NCI-H2227 (cell line): ENCODE measurements at regions not wholly inside any gene's neighbourhood (a gene's known extent, or its start where the extent isn't known, plus 50 kb on each side); places are given as distances from the start of the nearest gene placed in this dataset.
"Not testable (repeated sequence)": the region's sequence is repeated elsewhere in the genome, so short reads cannot be mapped to it uniquely, and the experiment has no call there.

Experiments
- DNase-seq: peaks from one replicate; lab custom pipeline; 2025; ENCODE audit not compliant: unreplicated experiment; lab: John Stamatoyannopoulos, UW

DNA sequence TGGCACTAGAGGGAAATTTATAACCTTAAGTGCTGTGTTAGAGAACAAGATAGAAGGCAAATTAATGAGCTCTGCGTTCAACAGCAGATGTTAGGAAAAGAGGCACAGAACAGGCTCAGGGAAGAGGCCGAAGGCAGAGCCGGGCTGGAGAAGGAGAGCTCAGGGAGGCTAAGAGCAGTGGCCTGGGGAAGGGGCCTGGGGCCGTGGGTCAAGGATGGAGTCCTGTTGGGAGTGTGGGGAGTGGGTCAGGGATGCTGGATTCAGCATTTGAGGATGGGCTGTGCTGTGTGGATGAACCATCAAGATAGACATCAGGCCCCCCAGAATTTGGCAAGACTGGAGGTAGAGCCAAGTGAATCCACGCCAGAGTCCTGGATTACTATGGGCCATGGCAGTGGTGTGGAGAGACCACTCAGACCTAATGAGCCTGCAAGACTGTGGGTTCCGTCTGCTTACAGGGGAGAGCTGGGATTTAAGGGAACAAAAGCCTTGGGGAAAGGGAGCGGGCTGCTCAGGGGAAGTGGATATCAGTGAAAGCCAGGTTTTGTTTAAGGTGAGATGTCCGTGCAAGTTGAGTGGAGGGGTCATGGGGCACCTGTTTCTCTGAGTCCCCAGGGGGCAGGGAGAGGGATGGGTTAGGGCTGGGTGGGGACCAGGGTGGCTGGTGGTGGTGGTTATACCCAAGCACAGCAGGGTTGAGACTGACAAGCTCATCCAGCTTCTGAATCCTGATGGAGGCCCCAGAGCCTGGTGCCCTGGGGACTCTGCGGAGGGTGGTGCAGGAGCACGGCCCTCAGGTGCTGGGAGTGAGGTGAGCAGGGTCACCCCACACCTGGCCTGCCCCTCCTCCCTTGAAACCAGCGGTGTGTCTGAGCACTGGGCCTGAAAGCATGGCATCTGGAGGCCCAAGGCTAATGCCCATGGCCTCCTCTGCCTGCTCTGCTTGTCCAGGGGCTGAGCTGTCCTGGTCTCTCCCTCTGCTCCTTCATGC lies 101.7 kb downstream of the BMS1 start:
- DNase-seq: no peak

- DNase-seq: no peak
Observed at GRCh38 chr10:42885491-42886270, 103.1 kb downstream of the BMS1 start.

DNA sequence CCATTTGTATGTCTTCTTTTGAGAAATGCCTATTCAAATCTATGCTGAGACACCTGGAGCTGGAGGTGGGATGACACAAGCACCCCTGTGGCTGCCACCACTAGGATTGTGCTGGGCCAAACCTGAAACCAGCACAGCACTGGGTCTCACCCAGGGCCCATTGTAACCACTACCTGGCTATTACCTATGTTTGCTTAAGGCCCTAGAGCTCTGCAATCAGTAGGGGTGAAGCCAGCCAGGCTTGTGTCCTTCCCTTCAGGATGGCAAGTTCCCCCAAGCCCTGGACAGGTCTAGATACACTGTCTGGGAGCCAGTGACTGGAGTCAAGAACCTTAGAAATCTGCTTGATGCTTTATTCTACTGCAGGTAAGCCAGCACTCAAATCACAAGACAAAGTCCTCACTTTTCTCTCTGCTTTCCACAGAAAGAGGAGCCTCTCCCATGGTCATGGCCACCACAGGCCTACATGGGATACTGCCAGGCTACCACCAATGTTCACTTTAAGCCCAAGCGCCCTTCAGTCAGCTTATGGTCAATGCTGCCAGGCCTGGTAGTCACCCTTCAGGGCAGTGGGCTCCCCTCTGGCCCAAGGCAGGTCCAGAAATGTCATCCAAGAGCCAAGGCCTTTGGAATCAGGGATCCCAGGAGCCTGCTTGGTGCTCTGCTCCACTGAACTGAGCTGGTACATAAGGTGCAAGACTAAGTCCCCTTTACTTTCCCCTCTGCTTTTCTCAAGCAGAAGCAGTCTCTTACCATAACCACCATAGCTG lies 105.3 kb downstream of the BMS1 start:
- no peak for DNase-seq

- no peak for DNase-seq
Observed at GRCh38 chr10:42888504-42889095, 106.0 kb downstream of the BMS1 start.

DNA sequence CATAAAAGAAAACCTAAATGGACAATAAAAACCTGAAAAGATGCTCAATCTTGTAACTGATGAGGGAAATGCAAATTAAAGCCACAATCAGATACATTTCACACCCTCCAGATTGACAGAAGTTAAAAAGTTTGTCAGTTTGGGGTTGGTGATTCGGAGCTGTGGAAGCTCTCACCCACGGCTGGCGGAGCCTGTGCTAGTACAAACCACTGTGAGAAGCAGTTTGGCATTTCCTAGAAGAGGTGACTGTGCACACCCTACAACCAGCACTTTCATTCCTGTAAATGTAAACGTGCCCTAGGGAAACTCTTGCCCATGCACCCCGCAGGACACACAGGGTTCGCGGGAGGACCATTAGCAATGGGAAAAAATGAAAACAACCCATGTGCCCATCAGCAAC lies 114.1 kb downstream of the BMS1 start:
- DNase-seq: no peak

DNA sequence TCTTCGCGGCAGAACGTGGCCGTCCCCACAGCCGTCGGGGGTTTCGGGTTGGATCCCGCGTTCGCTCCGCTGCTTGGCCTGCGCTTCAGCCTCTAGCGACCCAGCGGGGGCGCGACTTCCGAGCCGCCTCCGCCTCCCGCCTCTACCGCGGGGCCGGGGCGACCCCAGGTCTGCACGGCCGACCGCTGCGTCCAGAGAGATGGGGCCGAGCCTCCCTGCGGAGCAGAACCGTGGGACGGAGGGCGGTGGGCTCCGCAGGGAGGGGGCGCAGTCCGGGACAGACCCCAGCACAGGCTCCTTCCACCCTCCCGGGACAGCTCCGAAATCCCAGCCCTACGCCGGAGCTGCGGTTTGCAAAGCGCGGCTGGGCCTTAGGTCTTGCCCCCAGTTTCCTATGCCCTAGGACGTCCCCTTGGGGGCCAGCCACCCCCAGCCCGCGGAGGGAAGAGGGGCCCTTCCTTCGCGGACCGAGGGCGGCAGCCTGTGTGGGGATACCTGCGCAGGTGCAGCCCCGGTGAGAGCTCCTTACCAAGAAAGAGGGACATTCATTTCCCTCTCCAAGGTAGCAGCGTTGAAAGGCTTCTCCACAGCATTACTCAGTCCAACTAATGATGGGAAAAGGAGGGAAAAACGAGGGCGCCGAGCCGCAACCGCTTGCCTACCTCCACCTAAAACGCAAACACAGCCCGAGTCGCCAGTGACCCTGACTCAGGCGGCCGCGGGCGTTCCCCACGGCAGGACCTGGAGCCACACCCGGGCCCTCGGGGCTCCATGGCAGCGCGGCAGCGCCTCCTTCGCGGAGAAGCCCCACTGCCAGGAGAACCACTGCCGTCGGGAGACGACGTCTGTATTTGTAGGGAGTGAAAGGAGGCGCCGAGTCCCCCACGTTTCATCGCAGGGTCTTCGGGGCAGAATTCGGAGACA lies 115.7 kb downstream of the BMS1 start:
- no peak for DNase-seq

DNA sequence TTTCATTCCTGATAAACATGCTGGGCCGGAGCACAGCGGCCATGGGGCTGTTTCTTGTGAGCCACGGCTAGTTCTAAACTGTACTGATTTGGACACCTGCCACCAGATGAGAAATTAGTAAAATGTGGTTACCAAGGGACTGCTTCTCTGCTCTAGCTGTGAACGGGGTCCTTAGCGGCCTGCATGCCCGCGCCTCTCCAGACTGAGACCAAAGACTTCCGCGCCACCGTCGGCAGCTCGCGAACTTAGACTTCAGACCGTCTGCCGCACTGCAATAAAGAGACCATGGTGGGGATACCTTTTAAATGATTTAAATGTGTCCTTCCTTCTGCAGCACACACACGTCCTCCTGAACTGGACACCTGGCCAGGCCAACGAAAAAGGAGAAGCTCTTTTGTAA lies 116.4 kb downstream of the BMS1 start:
- DNase-seq: no peak

GRCh38 chr10:42900346-42900745 lies 117.8 kb downstream of the BMS1 start:
- not testable (repeated sequence) for DNase-seq

DNA sequence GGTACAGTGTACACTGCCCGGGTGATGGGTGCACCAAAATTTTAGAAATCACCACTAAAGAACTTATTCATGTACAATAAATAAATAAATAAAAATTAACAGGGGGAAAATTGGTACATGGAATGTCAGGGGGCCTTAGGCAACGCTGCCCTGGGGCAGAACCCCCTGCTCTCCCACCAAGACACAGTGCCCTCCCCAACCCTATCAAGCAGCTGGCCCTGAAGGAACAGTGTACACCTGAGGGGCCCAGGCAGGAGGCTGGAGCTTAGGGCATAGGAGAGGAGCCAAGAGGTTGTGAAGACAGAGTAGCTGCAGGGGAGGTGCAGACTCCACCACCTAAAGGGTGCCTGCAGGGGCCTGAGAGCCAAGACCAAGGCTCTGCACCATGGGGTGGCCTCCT lies 128.8 kb downstream of the BMS1 start:
- DNase-seq: no peak

GRCh38 chr10:42916974-42917373 lies 134.4 kb downstream of the BMS1 start:
- DNase-seq: no peak

DNA sequence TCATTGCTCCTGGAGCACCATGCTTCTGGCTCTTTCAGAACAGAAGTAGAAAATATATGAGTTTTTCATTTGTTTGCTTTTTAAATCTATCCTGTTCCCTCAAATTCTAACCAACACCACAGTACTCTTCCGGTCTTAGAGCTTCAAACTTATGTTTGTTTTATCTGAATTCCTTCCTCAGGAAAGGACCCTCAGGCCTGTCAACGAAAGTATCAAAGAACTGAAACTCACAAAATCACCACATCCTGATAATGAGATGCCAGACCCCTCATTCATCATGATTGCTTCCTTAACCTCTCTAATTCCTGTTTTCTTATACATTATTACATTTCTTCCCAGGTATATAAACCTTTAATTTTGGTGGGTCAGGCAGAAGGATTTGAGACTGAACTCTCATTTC lies 135.2 kb downstream of the BMS1 start:
- no peak for DNase-seq

GRCh38 chr10:42921951-42922350 lies 139.4 kb downstream of the BMS1 start:
- no peak for DNase-seq

- DNase-seq: no peak
Observed at GRCh38 chr10:42924484-42924883, 141.9 kb downstream of the BMS1 start.

GRCh38 chr10:42926843-42927242 lies 144.2 kb downstream of the BMS1 start:
- no peak for DNase-seq

DNA sequence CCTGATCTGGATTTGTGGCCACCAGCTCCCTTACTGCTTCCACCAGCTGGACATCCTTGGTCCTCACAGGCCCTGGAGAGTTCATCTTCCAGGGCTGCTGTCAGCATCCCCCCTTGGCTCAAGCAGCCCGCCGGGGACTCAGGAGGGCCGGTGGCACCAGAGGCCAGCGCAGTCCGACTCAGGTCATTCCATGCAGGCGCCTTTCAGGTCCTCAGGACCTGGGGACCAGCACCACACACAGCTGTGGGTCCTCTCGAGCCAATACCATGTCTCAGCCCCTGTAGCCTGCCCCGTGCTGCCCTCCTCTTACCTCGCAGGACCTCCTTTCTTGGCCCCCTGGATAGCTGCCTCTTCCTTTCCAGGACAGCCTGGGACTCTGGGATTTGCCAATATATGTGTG lies 145.5 kb downstream of the BMS1 start:
- no peak for DNase-seq

- DNase-seq: no peak
Observed at GRCh38 chr10:42929236-42929635, 146.6 kb downstream of the BMS1 start.

- no peak for DNase-seq
Observed at GRCh38 chr10:42929993-42930392, 146.9 kb upstream of the RET start.

DNA sequence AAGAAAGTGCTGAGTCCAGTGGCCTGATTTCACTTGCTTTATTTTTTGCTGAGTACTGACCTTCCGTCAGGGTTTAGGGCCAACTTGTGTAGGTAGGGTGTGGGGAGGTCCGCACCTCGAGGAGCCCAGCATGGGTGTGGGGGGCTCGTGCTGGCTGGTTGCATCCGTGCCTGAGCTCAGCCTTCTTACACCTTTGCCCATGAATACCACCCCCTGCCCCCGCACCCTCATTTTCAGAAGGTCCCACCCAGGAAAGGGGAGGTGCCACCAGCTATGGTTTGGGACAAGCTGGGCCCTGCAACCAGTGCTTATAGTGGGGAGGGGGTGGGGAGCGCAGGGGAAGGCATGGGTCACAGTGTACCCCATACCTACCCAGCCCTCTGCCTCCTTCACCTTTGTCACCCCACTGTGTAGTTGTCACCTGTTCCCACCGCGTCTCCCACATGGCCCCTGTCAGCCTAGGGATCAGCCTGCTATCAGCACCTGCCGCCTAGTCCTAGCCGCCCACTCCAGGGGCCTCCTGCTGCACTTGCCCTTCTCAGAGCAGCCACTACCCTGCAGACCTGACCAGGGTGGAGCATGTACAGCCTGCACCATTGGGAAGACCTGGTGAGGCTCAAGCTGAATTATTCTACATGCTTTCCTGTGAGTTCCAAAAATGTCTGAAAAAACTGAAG lies 146.2 kb upstream of the RET start:
- DNase-seq: no peak

- DNase-seq: no peak
Observed at GRCh38 chr10:42932116-42932515, 144.8 kb upstream of the RET start.
